ENCODE measurements at regions not wholly inside any gene's neighbourhood (a gene's known extent, or its start where the extent isn't known, plus 50 kb on each side); places are given as distances from the start of the nearest gene placed in this dataset.

- FAIRE-seq, result no peak
These were observed 118.0 kb downstream of the OTUD1 start for GRCh38 chr10:23556727-23557440.

DNA sequence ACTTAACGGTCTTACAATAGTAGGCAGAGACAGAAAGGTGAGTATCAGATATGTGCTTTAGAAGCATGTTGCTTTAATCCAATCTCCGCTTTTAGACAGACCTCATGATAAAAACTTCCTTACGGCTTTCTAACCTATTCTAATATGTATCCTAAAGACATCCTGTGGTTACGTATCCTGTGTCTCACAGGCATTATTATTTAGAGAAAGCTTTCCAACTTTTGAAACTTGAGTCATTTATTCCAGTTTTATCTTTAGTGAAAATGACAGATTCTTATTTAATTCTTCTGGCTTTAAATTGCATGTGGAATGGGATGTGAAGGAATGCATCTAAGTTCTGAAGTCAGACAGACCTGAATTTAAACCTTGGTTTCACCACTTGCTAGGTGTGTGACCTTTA, 118.9 kb downstream of the OTUD1 start:
- no peaks in the 10 kb centered on the region for H3K36me3 Mint-ChIP-seq (ENCODE audit: low read depth, unreplicated experiment)
- FAIRE-seq (no peak), DNase-seq (ENCODE audit: low read depth) (peak; percentile 3)
- no peaks in the 10 kb centered on the region for H3K9me3 ChIP-seq (ENCODE audit: insufficient read depth, low read depth, low read length)
- peaks cover 10% of the 10 kb centered on the region for H3K9me3 Mint-ChIP-seq (ENCODE audit: unreplicated experiment)
- no peak overlapping the region for H3K27ac ChIP-seq (ENCODE audit: low read depth, low read length)
- no peak overlapping the region for H2AFZ ChIP-seq (ENCODE audit: low read depth, low read length)
- H3K4me2 ChIP-seq (ENCODE audit: low read length), result no peak overlapping the region
- H3K9ac ChIP-seq (ENCODE audit: low read length), result no peak overlapping the region
- H3K4me1 ChIP-seq (ENCODE audit: insufficient read depth, low read length), result peaks cover 4% of the 10 kb centered on the region
- no peak for TF ChIP-seq EZH2 (IDR thresholded peaks at IDR 0.05; ENCODE audit: insufficient read depth, low read length)
- TF ChIP-seq, protein P1, sequence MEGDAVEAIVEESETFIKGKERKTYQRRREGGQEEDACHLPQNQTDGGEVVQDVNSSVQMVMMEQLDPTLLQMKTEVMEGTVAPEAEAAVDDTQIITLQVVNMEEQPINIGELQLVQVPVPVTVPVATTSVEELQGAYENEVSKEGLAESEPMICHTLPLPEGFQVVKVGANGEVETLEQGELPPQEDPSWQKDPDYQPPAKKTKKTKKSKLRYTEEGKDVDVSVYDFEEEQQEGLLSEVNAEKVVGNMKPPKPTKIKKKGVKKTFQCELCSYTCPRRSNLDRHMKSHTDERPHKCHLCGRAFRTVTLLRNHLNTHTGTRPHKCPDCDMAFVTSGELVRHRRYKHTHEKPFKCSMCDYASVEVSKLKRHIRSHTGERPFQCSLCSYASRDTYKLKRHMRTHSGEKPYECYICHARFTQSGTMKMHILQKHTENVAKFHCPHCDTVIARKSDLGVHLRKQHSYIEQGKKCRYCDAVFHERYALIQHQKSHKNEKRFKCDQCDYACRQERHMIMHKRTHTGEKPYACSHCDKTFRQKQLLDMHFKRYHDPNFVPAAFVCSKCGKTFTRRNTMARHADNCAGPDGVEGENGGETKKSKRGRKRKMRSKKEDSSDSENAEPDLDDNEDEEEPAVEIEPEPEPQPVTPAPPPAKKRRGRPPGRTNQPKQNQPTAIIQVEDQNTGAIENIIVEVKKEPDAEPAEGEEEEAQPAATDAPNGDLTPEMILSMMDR (IDR thresholded peaks at IDR 0.05; ENCODE audit: insufficient read depth, low read depth, low read length), result no peak
- H3K79me2 ChIP-seq (ENCODE audit: insufficient read depth, low read length), result no peaks in the 10 kb centered on the region
- H3K27me3 ChIP-seq (ENCODE audit: insufficient read depth, low read length), result no peaks in the 10 kb centered on the region
- H3K27me3 Mint-ChIP-seq (ENCODE audit: low read depth, unreplicated experiment), result no peaks in the 10 kb centered on the region
- no peak overlapping the region for H3K4me3 ChIP-seq (ENCODE audit: insufficient read depth, low read depth, low read length)
- H3K36me3 ChIP-seq (ENCODE audit: insufficient read depth, low read length), result no peaks in the 10 kb centered on the region
- peaks cover 5% of the 10 kb centered on the region for H3K4me1 Mint-ChIP-seq (ENCODE audit: low read depth, unreplicated experiment)
- no peak overlapping the region for H3K27ac Mint-ChIP-seq (ENCODE audit: unreplicated experiment)
- no peaks in the 10 kb centered on the region for H4K20me1 ChIP-seq (ENCODE audit: insufficient read depth, low read length)
- H3K4me3 Mint-ChIP-seq (ENCODE audit: unreplicated experiment), result no peak overlapping the region

More at GRCh38 chr10:23556727-23557440, 118.0 kb downstream of the OTUD1 start:
- H3K27ac ChIP-seq (ENCODE audit: low read depth, low read length), result no peak overlapping the region
- H2AFZ ChIP-seq (ENCODE audit: low read depth, low read length), result no peak overlapping the region
- H3K4me3 ChIP-seq (ENCODE audit: insufficient read depth, low read depth, low read length), result no peak overlapping the region
- Mint-ChIP-seq H3K36me3 (ENCODE audit: low read depth, unreplicated experiment) (no peaks in the 10 kb centered on the region), H3K4me3 (ENCODE audit: unreplicated experiment) (no peak overlapping the region), H3K27ac (ENCODE audit: unreplicated experiment) (peak overlapping the region; percentile 53), H3K9me3 (ENCODE audit: unreplicated experiment) (peaks cover 4% of the 10 kb centered on the region), H3K4me1 (ENCODE audit: low read depth, unreplicated experiment) (peaks cover 5% of the 10 kb centered on the region), H3K27me3 (ENCODE audit: low read depth, unreplicated experiment) (no peaks in the 10 kb centered on the region)
- H3K79me2 ChIP-seq (ENCODE audit: insufficient read depth, low read length), result no peaks in the 10 kb centered on the region
- H3K9ac ChIP-seq (ENCODE audit: low read length), result no peak overlapping the region
- no peaks in the 10 kb centered on the region for H3K9me3 ChIP-seq (ENCODE audit: insufficient read depth, low read depth, low read length)
- TF ChIP-seq, protein P1 (IDR thresholded peaks at IDR 0.05; ENCODE audit: insufficient read depth, low read depth, low read length), result no peak
- no peak for TF ChIP-seq EZH2 (IDR thresholded peaks at IDR 0.05; ENCODE audit: insufficient read depth, low read length)
- H3K4me2 ChIP-seq (ENCODE audit: low read length), result no peak overlapping the region
- peak; percentile 44 for DNase-seq (ENCODE audit: low read depth)
- no peaks in the 10 kb centered on the region for H3K27me3 ChIP-seq (ENCODE audit: insufficient read depth, low read length)
- H3K4me1 ChIP-seq (ENCODE audit: insufficient read depth, low read length), result peaks cover 4% of the 10 kb centered on the region
- H3K36me3 ChIP-seq (ENCODE audit: insufficient read depth, low read length), result no peaks in the 10 kb centered on the region
- no peaks in the 10 kb centered on the region for H4K20me1 ChIP-seq (ENCODE audit: insufficient read depth, low read length)

GRCh38 chr10:23558361-23558799, 119.5 kb downstream of the OTUD1 start:
- no peak overlapping the region for H3K4me3 Mint-ChIP-seq (ENCODE audit: unreplicated experiment)
- Histone ChIP-seq H3K9ac (ENCODE audit: low read length) (no peak overlapping the region), H3K4me3 (ENCODE audit: insufficient read depth, low read depth, low read length) (no peak overlapping the region), H3K79me2 (ENCODE audit: insufficient read depth, low read length) (no peaks in the 10 kb centered on the region), H3K4me2 (ENCODE audit: low read length) (no peak overlapping the region), H3K4me1 (ENCODE audit: insufficient read depth, low read length) (peaks cover 4% of the 10 kb centered on the region), H2AFZ (ENCODE audit: low read depth, low read length) (no peak overlapping the region), H3K36me3 (ENCODE audit: insufficient read depth, low read length) (no peaks in the 10 kb centered on the region), H3K27me3 (ENCODE audit: insufficient read depth, low read length) (no peaks in the 10 kb centered on the region), H3K27ac (ENCODE audit: low read depth, low read length) (no peak overlapping the region), H4K20me1 (ENCODE audit: insufficient read depth, low read length) (no peaks in the 10 kb centered on the region), H3K9me3 (ENCODE audit: insufficient read depth, low read depth, low read length) (no peaks in the 10 kb centered on the region)
- no peak for FAIRE-seq
- TF ChIP-seq EZH2 (IDR thresholded peaks at IDR 0.05; ENCODE audit: insufficient read depth, low read length), result no peak
- TF ChIP-seq, protein P1 (IDR thresholded peaks at IDR 0.05; ENCODE audit: insufficient read depth, low read depth, low read length), result no peak
- no peaks in the 10 kb centered on the region for H3K27me3 Mint-ChIP-seq (ENCODE audit: low read depth, unreplicated experiment)
- peaks cover 5% of the 10 kb centered on the region for H3K4me1 Mint-ChIP-seq (ENCODE audit: low read depth, unreplicated experiment)
- no peaks in the 10 kb centered on the region for H3K36me3 Mint-ChIP-seq (ENCODE audit: low read depth, unreplicated experiment)
- no peak for DNase-seq (ENCODE audit: low read depth)
- H3K9me3 Mint-ChIP-seq (ENCODE audit: unreplicated experiment), result peaks cover 10% of the 10 kb centered on the region
- no peak overlapping the region for H3K27ac Mint-ChIP-seq (ENCODE audit: unreplicated experiment)

All from astrocyte (in vitro differentiated cells and primary cell).